ENCODE measurements at regions not wholly inside any gene's neighbourhood (a gene's known extent, or its start where the extent isn't known, plus 50 kb on each side); places are given as distances from the start of the nearest gene placed in this dataset.

DNA sequence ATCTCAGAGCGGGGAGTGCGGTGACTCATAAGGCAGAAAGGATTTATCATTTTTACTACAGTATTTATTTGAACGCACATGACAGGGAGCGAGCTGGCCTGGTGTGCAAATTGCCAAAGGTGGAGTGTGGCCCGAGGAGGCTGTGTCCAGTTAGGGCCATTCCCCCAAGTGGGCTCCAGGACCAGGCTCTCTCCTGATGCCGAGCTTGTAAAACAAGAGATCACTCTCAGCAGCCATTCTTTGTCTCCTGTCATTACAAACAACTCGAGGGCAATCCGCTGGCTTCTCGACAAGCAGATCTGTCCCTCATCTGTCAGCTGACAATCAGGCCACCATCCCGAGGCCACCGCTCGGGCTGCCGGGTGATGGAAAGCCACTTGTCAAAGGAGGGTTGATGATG, 418.9 kb downstream of the ZNF536 start:
- intact Hi-C loops (cut with DNase I) = no loop called here
- TF ChIP-seq, protein P1, sequence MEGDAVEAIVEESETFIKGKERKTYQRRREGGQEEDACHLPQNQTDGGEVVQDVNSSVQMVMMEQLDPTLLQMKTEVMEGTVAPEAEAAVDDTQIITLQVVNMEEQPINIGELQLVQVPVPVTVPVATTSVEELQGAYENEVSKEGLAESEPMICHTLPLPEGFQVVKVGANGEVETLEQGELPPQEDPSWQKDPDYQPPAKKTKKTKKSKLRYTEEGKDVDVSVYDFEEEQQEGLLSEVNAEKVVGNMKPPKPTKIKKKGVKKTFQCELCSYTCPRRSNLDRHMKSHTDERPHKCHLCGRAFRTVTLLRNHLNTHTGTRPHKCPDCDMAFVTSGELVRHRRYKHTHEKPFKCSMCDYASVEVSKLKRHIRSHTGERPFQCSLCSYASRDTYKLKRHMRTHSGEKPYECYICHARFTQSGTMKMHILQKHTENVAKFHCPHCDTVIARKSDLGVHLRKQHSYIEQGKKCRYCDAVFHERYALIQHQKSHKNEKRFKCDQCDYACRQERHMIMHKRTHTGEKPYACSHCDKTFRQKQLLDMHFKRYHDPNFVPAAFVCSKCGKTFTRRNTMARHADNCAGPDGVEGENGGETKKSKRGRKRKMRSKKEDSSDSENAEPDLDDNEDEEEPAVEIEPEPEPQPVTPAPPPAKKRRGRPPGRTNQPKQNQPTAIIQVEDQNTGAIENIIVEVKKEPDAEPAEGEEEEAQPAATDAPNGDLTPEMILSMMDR (IDR thresholded peaks at IDR 0.05) = no peak
- Histone ChIP-seq H3K27ac (no peak overlapping the region), H3K9me3 (no peaks in the 10 kb centered on the region), H3K27me3 (peaks cover 0 to 3% (median 0%) of the 10 kb centered on the region in 4 donors), H3K4me1 (no peaks in the 10 kb centered on the region), H3K36me3 (no peaks in the 10 kb centered on the region), H3K4me3 (no peak overlapping the region)
- no peak for ATAC-seq
- no peak for FAIRE-seq
- 52 to 63% methylated on average over 13 of the region's 13 CpGs for WGBS, 2 donors
- DNase-seq = no peak

DNA sequence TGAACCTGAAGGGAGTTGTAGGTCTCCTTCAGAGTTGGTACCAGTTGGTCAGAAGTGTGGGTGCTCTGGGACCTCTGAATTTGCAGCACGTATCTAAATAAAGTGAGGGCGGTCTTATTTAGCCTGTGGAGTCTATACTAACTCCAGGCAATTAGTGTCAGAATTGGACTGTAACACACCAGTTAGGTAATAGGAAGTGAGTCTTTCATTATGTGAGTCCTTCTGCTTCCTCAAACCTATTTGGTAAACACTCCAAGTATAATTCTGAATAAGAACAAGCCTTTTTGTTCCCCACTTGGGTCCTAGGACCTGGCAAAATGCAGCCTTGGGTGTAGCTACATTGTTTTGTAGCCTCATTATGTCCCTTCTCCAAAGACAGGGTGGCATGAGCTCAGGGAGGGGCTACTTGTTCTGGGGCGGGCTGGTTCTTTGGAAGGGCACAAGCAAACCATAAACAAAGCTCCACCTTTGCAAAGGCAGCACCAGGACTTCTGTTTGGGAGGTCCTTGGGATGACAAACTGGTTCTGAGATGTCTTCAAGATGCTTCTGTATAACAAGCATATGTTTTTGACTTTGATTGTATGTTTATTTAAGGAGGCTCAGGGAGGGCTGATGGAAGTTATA, 418.0 kb downstream of the ZNF536 start:
- Histone ChIP-seq H3K9me3 (no peaks in the 10 kb centered on the region), H3K4me1 (no peaks in the 10 kb centered on the region), H3K36me3 (no peaks in the 10 kb centered on the region), H3K27me3 (peaks cover 0 to 3% (median 0%) of the 10 kb centered on the region in 4 donors), H3K27ac (no peak overlapping the region), H3K4me3 (no peak overlapping the region)
- FAIRE-seq (no peak), DNase-seq (no peak), ATAC-seq (no peak)
- intact Hi-C loops (cut with DNase I) = no loop called here
- TF ChIP-seq, protein P1 (IDR thresholded peaks at IDR 0.05) = no peak
- WGBS, 2 donors = 74 to 84% methylated on average over 3 of the region's 3 CpGs

DNA sequence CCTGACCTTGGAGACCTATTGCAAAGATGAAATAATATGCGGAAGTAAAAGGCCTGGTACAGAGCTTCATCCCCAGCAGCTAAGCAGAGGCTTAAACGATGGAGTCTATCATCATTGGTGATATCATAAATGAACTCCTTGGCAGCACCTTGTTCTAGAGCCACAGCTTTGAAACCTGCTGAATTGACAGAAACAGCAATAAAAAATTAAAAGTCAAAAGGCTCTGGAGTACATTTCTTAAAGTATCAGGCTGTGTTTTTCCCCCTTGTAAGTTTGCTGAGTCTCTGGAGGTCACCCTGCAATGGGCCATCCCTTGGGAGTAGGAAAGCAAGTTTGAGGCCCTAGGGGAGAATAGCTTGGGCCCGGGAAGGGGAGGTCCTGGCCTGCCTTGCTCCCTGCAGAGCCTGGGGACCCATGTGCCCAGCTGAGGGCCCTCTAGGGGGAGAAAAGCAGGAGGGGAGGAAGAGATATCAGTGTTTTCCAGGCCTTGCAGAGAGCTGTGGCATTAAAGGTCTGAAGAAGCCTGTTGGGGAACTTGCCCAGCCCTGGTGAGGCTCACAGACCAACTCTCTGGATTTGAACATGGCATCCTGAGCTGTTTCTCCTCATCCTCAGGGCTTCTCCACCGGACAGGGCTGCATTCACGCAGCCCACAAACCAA, 416.1 kb downstream of the ZNF536 start:
- intact Hi-C loops (cut with DNase I) = loop anchor here in 2 of 3 donors (10.0 kb wide), 2 partner anchors 1437 to 1447 kb away; no protein-coding TSS in a partner anchor

DNA sequence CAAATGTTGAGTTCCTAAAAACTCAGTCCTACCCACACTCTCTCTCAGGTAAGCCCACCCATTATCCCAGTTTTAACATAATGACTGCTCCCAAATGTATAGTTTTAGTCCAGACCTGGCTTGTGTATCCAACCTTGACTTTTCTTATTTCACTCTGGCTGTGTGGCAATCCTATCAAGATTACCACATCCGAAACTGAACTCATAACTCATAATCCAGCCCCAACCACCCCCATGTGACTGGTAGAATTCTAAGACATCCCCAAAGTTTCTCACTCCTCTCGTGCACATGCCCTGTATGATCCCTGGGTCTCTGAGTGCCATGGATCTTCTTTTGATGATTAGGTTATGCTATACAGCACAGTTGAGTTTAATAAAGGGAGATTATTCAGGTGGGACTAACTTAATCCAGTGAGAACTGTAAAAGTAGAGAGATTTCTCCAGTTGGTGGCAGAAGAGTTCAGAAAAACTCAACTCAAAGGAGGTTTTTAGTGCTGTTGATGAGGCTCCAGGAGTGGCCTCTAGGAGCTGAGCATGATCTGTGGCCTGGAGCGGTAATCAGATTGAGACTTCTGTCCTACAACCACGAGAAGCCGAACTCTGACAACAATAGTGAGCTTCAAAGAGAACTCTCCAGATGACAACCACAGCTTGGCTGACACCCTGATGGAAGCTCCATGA, 413.4 kb downstream of the ZNF536 start:
- DNase-seq = no peak
- no peaks in the 10 kb centered on the region for H3K4me1 ChIP-seq
- no peaks in the 10 kb centered on the region for H3K9me3 ChIP-seq
- H3K4me3 ChIP-seq = no peak overlapping the region
- intact Hi-C loops (cut with DNase I) = loop anchor here in 2 of 3 donors (10.0 kb wide), 2 partner anchors 1439 to 1449 kb away; no protein-coding TSS in a partner anchor
- 49 to 57% methylated on average over 5 of the region's 5 CpGs for WGBS, 2 donors
- H3K36me3 ChIP-seq = no peaks in the 10 kb centered on the region
- TF ChIP-seq, protein P1 (IDR thresholded peaks at IDR 0.05) = no peak
- ATAC-seq = no peak
- H3K27me3 ChIP-seq = no peaks in the 10 kb centered on the region
- no peak for FAIRE-seq
- no peak overlapping the region for H3K27ac ChIP-seq

More for the DNA sequence above, 416.1 kb downstream of the ZNF536 start:
- no peak overlapping the region for H3K4me3 ChIP-seq
- TF ChIP-seq, protein P1 (IDR thresholded peaks at IDR 0.05) = no peak
- no peak overlapping the region for H3K27ac ChIP-seq
- no peaks in the 10 kb centered on the region for H3K36me3 ChIP-seq
- H3K27me3 ChIP-seq = no peaks in the 10 kb centered on the region
- H3K9me3 ChIP-seq = no peaks in the 10 kb centered on the region
- H3K4me1 ChIP-seq = no peaks in the 10 kb centered on the region
- no peak for DNase-seq
- 55 to 63% methylated on average over 5 of the region's 5 CpGs for WGBS, 2 donors
- no peak for ATAC-seq
- no peak for FAIRE-seq
